ENCODE measurements at regions not wholly inside any gene's neighbourhood (a gene's known extent, or its start where the extent isn't known, plus 50 kb on each side); places are given as distances from the start of the nearest gene placed in this dataset.
"Not testable (repeated sequence)": the region's sequence is repeated elsewhere in the genome, so short reads cannot be mapped to it uniquely, and the experiment has no call there.

DNA sequence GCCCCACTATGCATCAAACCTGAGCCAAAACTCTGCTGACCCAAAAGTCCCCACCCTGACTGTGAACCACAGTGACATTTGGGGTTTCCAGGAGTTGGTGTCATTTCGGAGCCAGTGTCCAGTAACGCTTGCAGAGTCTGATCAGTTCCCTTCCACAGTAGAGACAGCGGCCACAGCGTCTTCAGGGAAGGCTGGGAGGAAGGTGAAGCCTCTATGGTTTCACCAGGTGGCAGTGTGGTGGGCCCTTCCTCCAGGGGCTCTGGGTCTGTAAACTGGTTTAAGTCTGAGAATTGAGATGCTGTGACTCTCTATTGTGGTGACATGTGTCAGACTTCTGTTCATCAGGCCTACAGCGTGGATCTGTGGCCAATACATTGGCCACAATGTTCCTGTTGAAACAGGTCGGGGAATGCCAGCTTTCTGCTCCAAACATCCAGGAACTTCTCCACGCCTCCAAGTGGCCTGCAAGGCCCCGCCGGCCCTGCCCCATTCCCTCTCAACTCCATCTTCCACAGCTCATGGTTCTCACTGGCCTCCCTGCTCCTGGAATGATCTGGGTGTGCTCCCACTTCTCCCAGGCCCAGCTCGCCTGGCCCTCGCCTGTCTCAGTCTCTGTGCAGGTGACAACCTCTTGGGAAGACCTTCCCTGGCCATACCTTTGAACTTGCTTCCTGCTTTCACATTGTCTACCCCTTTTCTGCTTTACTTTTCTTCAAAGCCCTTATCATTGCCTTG lies 124.5 kb upstream of the FAM20C start:
- no peaks in the 10 kb centered on the region for H3K36me3 ChIP-seq (ENCODE audit: control insufficient read depth, insufficient read depth, low read length)
- H3K27me3 ChIP-seq (ENCODE audit: control insufficient read depth, insufficient read depth, low read length), result no peaks in the 10 kb centered on the region
- no peak for DNase-seq (ENCODE audit: low read depth)
- TF ChIP-seq, protein P1, sequence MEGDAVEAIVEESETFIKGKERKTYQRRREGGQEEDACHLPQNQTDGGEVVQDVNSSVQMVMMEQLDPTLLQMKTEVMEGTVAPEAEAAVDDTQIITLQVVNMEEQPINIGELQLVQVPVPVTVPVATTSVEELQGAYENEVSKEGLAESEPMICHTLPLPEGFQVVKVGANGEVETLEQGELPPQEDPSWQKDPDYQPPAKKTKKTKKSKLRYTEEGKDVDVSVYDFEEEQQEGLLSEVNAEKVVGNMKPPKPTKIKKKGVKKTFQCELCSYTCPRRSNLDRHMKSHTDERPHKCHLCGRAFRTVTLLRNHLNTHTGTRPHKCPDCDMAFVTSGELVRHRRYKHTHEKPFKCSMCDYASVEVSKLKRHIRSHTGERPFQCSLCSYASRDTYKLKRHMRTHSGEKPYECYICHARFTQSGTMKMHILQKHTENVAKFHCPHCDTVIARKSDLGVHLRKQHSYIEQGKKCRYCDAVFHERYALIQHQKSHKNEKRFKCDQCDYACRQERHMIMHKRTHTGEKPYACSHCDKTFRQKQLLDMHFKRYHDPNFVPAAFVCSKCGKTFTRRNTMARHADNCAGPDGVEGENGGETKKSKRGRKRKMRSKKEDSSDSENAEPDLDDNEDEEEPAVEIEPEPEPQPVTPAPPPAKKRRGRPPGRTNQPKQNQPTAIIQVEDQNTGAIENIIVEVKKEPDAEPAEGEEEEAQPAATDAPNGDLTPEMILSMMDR (IDR thresholded peaks at IDR 0.05; ENCODE audit: insufficient read depth, low read depth, low read length), result no peak
- ChIA-PET CTCF (interaction anchor here (1.1 kb wide), 1 partner anchor 9 kb away, joined by 6 read pairs; no protein-coding TSS in a partner anchor), POLR2A (no interaction called here)
- H3K4me3 ChIP-seq (ENCODE audit: low read depth, low read length), result no peak overlapping the region

DNA sequence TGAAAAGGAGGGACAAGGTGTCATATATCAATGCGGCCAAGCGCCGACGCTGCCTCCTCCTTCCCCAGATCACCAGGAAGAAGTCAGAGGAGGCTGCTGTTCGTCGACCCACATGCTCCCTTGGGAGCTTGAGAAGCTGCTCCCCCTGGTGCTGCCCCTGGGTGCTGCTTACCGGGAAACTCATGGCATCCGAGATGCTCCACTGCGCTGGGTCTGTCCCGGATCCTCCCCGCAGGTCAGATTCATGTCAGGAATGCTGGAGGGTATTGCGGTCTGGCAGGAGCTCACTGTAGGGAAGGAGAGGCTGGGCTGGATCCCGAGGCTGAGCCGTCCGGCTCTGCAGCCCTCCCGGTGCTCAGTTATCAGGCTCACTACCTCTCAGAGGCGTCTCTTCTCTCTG lies 123.7 kb upstream of the FAM20C start:
- no peaks in the 10 kb centered on the region for H3K36me3 ChIP-seq (ENCODE audit: control insufficient read depth, insufficient read depth, low read length)
- TF ChIP-seq, protein P1 (IDR thresholded peaks at IDR 0.05; ENCODE audit: insufficient read depth, low read depth, low read length), result peak; percentile 23; the same call in 1 of the 2 replicates
- H3K27me3 ChIP-seq (ENCODE audit: control insufficient read depth, insufficient read depth, low read length), result no peaks in the 10 kb centered on the region
- CTCF ChIA-PET, result interaction anchor here (1.1 kb wide), 1 partner anchor 10 kb away, joined by 6 read pairs; no protein-coding TSS in a partner anchor
- no peak for DNase-seq (ENCODE audit: low read depth)
- POLR2A ChIA-PET, result interaction anchor here (0.6 kb wide), 1 partner anchor 162 kb away, joined by 3 read pairs; no protein-coding TSS in a partner anchor
- H3K4me3 ChIP-seq (ENCODE audit: low read depth, low read length), result no peak overlapping the region

DNA sequence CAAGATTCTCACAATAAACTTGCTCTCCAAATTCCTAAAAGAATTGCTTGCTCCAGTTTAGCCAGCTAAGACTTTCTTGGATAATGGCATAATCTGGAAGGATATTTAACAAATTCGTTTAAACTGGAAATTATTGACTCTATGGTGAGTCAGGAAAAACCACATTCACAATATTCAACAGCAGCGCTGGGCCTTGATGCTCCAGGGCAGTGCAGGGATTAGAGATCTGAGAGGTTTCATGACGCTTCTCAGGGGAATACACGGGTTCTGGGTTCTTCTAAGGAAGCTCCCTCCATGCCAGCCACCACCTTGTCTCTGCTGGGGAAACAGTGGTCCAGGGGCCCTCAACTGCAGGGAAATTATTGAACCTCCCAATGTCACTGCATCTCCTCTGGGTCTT lies 123.3 kb upstream of the FAM20C start:
- DNase-seq (ENCODE audit: low read depth); H3K36me3 ChIP-seq (ENCODE audit: control insufficient read depth, insufficient read depth, low read length); H3K27me3 ChIP-seq (ENCODE audit: control insufficient read depth, insufficient read depth, low read length); H3K4me3 ChIP-seq (ENCODE audit: low read depth, low read length): not testable (repeated sequence)
- ChIA-PET POLR2A (interaction anchor here (0.6 kb wide), 1 partner anchor 161 kb away, joined by 3 read pairs; no protein-coding TSS in a partner anchor), CTCF (interaction anchor here (1.1 kb wide), 1 partner anchor 10 kb away, joined by 6 read pairs; no protein-coding TSS in a partner anchor)

DNA sequence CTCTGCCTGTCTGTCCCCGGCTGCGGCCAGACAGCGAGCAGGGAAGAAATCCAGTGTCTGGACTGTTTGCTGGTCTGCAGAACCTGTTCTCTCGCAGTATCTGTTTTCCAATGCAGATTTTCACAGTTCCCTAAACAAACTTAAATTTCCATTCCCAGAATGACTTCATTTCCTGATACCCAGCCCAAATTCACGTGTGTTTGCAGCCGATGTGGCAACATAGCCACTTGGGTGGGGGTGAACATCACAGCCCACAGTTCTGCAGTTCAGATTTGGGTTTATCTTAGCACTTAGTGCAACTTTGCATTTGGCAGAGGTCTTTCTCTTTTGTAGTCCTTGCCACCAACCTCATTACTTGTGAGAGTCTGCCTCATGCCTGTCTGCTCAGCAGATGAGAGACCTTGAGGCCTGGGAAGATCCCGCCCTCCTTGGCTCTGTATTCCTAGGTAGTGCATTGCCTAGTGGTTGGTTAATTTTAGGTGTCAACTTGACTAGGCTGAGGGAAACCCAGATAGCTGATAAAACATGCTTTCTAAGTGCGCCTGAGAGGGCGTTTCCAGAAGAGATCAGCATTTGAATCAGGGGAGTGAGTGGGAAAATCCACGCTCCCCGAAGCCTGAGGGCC lies 122.8 kb upstream of the FAM20C start:
- POLR2A ChIA-PET; CTCF ChIA-PET; DNase-seq (ENCODE audit: low read depth); H3K36me3 ChIP-seq (ENCODE audit: control insufficient read depth, insufficient read depth, low read length); H3K27me3 ChIP-seq (ENCODE audit: control insufficient read depth, insufficient read depth, low read length); H3K4me3 ChIP-seq (ENCODE audit: low read depth, low read length): not testable (repeated sequence)

DNA sequence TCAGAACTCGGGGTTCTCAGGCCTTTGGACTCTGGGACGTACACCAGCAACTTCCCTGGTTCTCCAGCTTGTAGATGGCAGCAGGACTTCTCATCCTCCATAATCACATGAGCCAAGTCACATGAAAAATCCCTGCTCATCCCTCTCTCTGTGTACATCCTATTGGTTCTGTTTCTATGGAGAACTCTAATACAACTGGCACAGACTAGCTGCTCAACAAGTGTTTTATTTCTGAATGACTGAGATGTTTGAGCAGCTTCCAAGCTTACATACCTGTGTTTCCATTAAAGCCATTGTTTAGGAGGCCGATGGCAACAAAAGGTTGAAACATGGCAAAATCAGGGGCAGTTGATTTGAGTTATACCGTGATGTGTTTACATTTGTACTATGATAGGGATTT lies 122.2 kb upstream of the FAM20C start:
- DNase-seq (ENCODE audit: low read depth); H3K4me3 ChIP-seq (ENCODE audit: low read depth, low read length); H3K36me3 ChIP-seq (ENCODE audit: control insufficient read depth, insufficient read depth, low read length); H3K27me3 ChIP-seq (ENCODE audit: control insufficient read depth, insufficient read depth, low read length); CTCF ChIA-PET; POLR2A ChIA-PET: not testable (repeated sequence)

DNA sequence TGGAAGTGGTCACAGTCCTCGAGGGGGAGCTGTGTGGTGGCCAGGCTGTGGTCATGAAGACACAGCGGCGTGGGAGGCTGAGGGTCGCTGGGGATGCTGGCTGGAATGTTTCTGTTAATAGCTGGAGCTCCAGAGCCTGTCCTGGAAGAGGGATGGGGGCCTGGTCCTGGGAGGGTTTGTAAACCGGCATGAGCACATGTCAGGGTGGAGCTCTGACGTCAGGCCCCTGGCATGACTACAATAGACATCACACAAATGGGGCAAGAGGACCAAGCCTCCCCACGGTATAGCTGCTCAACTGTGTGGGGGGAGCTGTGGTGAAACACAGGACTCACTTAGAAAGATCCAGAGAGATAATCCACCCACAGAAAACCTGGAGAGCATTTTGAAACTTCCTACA lies 121.4 kb upstream of the FAM20C start:
- H3K36me3 ChIP-seq (ENCODE audit: control insufficient read depth, insufficient read depth, low read length); POLR2A ChIA-PET; H3K27me3 ChIP-seq (ENCODE audit: control insufficient read depth, insufficient read depth, low read length); DNase-seq (ENCODE audit: low read depth); H3K4me3 ChIP-seq (ENCODE audit: low read depth, low read length); CTCF ChIA-PET: not testable (repeated sequence)

DNA sequence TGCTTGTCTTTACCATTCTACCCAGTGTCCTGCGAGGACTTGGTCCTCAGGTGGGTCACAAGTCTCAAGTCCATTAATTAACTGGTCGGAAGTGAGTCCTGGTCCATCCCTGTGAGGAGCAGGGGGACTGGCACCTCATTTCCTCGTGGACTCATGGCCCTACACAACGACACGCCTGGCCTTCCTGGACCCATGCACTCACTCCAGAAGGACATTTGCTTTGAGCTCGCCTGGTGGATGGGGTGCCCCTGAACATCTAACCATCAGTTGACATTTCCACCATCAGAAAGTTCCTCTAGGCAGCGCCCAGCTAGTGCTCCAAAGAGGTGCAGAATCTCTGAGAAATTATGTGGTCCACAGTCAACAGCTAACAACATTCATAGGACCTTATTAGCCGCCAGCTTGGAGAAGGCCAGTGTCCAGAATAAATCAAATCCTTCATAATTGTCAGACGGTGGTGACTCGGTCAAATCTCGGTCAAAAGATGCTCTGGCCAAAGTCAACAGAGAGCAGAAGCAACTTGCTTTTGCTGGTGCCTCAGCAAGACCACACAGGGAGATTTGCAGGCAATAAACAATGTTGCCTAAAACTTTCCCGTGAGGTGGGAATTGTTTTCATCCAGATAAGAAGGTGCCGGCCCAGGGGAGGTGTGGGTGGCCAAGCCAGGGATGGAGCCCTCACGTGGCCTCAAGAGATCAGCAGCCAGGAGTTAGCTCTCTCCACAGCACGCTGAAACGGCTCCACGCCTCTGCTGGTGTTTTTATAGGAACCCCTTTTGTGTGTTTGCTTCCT lies 119.9 kb upstream of the FAM20C start:
- CTCF ChIA-PET; H3K36me3 ChIP-seq (ENCODE audit: control insufficient read depth, insufficient read depth, low read length); DNase-seq (ENCODE audit: low read depth); H3K27me3 ChIP-seq (ENCODE audit: control insufficient read depth, insufficient read depth, low read length); H3K4me3 ChIP-seq (ENCODE audit: low read depth, low read length); POLR2A ChIA-PET: not testable (repeated sequence)

DNA sequence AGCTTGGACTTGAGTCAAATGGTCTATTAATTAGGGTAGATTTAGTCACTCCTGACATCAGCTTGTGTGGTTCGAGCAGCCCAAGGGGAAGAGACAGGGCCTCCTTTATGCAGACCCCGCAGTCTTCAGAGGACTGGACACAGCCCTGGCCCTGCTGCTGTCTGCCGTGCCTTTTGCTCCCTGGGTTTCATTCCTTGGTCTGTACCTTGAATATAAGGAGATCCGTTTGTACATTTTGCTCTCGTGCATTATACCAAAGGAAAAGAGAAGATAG lies 119.4 kb upstream of the FAM20C start:
- CTCF ChIA-PET; H3K4me3 ChIP-seq (ENCODE audit: low read depth, low read length); H3K27me3 ChIP-seq (ENCODE audit: control insufficient read depth, insufficient read depth, low read length); DNase-seq (ENCODE audit: low read depth); POLR2A ChIA-PET; H3K36me3 ChIP-seq (ENCODE audit: control insufficient read depth, insufficient read depth, low read length): not testable (repeated sequence)

DNA sequence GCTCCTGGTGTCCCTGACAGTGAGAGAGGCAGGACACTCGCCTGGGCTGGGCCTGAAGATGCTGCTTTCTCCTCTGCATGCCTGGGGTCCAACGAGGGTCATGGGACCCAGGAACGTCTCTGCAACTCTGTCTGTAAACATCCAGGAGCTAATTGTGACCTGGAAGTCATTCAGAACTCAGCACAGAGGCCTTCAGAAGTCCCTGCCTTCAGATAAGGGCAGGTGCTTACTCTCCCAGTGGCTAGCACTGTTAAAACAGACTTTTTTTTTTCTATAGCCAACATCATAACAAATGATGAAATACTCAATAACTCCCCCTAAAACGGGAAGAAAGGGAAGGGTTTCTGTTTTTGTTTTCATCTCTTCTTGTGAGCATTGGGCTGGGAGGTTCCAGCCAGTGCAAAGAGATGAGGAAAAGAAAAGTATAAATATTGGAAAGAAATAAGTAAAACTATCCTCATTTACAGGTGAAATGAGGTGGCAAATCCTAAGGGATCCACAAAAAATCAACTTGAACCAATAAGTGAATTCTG lies 118.3 kb upstream of the FAM20C start:
- CTCF ChIA-PET; H3K27me3 ChIP-seq (ENCODE audit: control insufficient read depth, insufficient read depth, low read length); POLR2A ChIA-PET; H3K36me3 ChIP-seq (ENCODE audit: control insufficient read depth, insufficient read depth, low read length); H3K4me3 ChIP-seq (ENCODE audit: low read depth, low read length); DNase-seq (ENCODE audit: low read depth): not testable (repeated sequence)

DNA sequence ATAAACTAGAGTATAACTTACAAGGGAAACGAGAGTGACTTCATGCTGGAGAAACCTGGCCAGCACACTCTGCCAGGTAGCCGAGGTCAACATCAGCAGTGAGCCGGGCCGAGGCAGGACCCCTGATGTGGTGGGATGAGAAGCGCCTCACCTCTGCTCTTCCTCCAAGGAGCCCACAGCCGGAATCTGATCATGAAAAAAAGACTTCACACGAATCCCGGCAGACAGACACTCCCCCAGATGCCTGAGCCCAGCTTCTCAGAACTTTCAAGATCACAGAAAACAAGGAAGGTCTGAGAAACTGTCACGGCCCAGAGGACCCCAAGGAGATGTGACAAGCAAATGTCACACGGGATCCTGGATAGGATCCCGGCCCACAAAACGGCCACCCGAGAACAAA lies 116.9 kb upstream of the FAM20C start:
- H3K27me3 ChIP-seq (ENCODE audit: control insufficient read depth, insufficient read depth, low read length); DNase-seq (ENCODE audit: low read depth); POLR2A ChIA-PET; CTCF ChIA-PET; H3K36me3 ChIP-seq (ENCODE audit: control insufficient read depth, insufficient read depth, low read length); H3K4me3 ChIP-seq (ENCODE audit: low read depth, low read length): not testable (repeated sequence)

DNA sequence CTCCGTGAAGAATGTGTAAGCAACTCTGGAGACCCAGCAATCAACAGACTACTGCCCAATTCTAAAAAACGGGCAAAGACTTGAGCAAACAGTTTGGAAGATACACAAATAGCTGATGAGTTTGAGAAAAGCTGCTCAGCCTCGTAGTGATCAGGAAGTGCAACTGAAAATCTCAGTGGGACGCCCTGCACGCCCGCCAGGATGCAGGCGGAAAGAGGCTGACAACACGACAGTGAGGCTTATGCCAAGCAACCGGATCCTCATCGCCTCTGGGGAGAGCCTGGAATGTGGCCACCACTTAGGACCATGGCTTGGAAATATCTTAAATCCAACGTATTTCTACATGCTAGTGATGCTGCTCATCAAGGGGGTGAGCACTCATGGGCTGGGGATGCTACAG lies 116.2 kb upstream of the FAM20C start:
- CTCF ChIA-PET; H3K4me3 ChIP-seq (ENCODE audit: low read depth, low read length); POLR2A ChIA-PET; H3K27me3 ChIP-seq (ENCODE audit: control insufficient read depth, insufficient read depth, low read length); DNase-seq (ENCODE audit: low read depth); H3K36me3 ChIP-seq (ENCODE audit: control insufficient read depth, insufficient read depth, low read length): not testable (repeated sequence)
